ENCODE measurements at regions not wholly inside any gene's neighbourhood (a gene's known extent, or its start where the extent isn't known, plus 50 kb on each side); places are given as distances from the start of the nearest gene placed in this dataset.

DNA sequence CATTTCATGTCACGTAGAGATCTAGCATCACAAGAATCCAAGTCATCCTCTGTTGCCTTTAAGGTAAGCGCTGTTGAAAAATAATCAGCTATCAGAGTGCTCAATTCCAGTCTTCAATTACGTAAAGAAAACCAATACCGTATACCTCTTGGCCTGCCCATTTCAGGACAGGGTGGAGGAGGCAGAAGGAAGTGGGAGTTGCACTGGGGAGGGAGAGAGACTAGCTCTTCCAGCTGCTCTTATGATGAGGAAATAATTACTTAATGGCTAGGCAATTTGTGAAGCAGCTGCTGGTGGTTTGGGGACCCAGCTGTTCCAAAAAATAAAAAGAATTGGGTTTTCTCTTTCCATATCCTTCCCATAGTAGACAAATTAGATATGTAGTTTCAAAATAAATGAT is 365.8 kb upstream of the MCTP2 start:
- FAIRE-seq = peak; percentile 33

DNA sequence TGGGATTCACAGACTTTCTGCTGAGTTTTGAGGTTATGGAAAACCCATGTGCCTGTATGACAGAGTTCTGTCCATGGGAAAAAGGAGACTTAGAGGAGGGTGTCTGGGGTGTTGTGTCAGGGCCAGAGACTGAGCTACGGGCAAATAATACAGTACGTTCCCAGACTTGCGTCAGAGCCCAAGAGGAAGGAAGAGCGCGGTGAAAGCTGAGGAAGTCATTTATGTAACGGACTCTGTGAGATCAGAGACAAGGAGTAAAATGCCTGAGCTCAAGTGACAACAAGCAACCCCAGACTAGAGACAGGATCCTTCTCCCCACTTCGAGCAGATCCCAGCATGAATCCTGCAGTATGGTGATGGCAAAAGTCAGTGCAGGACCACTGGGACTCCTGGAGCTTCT is 368.6 kb upstream of the MCTP2 start:
- FAIRE-seq = no peak

GRCh38 chr15:93861956-93862741 is 369.2 kb upstream of the MCTP2 start:
- FAIRE-seq = no peak

DNA sequence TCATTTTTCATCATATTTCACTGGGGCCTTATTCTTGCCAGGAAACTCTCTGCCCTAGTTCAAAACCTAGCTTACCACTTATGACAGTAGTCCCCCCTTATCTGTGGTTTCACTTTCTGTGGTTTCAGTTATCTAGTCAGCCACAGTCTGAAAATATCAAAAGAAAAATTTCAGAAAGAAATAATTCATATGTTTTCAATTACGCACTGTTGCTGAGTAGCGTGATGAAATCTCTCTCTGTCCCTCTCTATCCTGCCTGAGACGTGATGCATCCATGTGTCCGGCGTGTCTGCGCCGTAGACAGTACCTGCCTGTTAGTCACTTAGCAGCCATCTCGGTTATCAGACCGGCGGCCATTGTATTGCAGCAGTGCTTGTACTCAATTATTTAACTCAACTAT is 369.9 kb upstream of the MCTP2 start:
- no peak for FAIRE-seq

GRCh38 chr15:93860701-93861100 is 370.7 kb upstream of the MCTP2 start:
- no peak for FAIRE-seq

- no peak for FAIRE-seq
Measured at GRCh38 chr15:93859176-93859575, 372.2 kb upstream of the MCTP2 start.

DNA sequence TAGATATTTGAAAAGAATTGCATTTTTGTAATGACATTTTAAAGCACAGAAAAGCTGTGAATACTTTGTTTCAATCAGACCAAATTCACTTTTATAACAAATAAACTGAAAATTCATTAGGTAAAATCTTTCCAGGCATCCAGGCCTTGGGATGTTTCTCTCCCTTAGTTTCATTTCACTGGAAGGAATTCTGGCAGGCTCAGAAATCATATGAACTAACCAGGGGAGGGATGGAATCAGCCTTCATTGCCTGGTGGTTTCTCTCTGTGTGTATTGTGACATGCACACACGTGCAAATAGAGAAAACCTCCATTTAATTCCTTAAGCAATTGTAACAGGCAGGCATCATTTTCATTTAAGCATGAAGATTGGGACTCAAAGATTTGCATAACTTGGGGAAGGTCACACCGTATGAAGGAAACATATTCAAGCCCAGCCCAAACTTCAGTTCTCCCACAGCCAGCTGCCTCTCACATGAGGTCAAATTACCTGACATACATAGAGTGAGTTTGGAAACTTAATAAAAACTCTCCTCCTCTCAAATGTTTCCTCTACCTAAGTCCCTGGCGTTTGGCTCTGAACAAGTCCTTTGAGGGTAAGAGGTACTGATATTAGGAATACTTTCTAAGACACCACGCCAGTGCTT is 376.1 kb upstream of the MCTP2 start:
- FAIRE-seq = no peak

DNA sequence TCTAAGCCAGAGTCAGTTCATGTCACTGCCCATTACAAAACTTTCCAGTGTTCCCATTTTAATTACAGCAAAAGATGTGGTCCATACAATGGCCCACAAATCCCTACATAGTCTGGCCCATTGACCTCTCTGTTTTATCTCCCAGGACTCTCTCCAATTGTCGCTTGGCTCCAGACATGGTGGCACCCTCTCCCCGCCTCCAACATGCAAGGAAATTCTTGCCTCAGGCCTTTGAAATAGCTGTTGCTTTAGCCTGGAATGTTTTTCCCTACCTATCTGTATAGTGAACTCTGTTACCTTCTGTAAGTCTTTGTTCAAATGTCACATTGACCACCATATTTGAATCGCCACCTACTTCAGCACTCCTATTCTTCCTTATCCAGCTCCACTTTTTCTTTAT is 377.3 kb upstream of the MCTP2 start:
- FAIRE-seq = no peak

- FAIRE-seq = no peak
Measured at GRCh38 chr15:93852761-93853160, 378.6 kb upstream of the MCTP2 start.

- peak; percentile 53 for FAIRE-seq
Measured at GRCh38 chr15:93848490-93848889, 382.9 kb upstream of the MCTP2 start.

GRCh38 chr15:93848076-93848475 is 383.3 kb upstream of the MCTP2 start:
- FAIRE-seq = no peak

DNA sequence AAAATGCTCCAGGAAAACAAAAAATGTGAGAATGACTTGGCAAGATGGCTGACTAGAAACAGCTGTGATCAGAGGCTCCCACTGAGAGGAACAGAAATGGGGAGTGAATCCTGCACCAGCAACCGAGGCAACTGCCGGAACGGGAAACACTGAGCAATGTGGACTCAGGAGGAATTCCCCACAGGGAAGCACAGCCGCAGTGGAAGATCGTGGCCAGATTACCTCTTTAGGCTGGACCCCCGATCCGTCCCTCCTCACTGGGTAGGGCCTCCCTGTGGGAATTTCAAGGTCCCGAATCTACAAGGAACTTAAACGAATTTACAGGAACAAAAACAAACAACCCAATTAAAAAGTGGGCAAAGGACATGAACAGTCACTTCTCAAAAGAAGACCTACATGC is 385.2 kb upstream of the MCTP2 start:
- no peak for FAIRE-seq

DNA sequence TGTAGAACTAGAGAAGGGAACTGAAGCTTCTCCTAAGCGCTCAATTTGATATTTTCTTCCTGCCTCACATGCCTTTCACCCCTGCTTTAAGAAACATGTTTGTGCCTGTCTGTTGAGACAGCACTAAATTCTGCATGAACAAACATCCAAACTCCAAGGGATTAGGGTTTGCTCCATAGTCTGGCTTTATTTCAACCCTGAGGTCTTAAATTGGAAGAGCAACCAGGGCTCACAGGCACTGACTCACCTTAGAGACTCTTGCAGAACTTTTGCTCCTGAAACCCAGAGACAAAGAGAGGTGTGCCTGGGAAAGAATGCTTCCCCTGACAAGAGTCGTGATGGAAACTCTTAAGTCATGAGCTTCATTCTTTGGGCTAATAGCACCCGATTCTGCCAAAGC is 393.9 kb upstream of the MCTP2 start:
- no peak for FAIRE-seq

DNA sequence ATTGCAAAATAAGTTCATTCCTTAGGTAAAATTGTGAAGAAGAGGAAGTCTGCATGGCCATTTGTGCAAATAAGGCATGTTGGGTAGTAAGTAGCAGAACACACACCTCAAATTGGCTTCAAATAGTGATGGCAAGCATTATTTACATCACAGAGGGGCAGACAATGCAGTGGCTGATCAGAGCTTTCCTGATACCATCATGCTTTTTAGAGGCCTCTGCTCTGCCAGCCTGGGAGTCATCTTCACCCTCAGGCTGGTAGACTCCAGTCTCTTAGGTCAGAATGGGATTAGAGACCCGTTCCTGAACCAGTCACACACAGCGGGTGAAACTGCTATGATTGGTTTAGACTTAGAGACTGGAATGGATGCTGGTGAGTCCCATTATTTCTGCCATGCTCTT is 396.0 kb upstream of the MCTP2 start:
- no peak for FAIRE-seq

DNA sequence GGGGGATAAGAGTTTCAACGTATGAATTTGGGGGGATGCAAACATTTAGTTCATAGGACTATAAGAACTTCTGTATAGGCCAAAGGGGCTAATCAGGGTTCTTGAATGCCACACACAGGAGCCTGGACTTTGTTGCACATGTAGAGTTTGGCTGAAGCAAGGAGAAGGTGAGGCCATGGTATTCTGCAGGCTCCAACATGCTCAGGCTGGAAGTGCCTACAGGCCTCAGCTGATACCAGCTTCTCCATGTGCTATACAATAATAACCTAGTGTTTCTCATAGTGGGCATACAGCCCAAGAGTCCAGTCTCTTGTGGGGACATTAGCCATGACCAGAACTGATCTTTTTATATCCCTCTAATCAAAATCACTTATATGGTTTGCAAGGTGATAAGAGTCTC is 399.7 kb upstream of the MCTP2 start:
- FAIRE-seq = no peak

DNA sequence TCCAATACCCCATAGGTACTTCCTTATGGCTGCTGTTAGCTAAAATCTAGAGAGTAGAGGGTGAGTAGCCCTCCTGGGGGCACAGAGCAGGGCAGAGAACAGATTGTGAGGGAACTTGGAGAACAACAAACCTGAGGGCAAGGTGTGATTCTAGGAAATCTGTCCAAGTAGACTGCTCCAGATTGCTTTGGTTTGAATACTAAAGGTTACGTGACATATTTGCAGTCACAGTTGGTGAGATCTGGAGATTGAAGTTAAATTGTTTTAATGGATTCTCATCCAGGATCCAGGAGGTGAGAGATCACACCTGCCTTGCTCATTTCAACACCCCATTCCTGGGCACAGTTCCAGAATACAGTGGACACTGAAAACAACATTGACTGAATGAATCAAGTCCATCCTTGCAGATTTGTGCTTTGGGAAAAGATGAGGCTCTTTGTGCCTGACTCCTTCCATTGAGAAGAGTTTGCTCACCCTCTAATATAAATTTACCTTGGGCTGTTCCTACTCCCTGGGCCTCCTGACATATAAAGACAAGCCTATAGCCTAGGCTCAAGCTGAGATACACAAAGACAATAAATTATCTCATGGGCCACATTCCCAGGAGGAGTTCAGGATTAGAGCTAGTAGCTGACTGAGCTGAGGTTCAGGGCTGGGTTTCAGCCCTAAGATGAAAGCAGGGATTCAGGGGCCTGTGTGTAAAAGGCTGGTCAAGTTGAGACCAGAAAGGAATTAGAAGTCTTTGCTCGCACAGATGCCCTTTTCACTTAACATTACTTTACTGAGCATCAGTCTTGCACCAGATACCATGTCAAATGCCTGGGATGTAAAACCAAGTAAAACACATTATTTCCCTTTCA is 400.9 kb upstream of the MCTP2 start:
- FAIRE-seq = no peak

- no peak for FAIRE-seq
Measured at GRCh38 chr15:93829115-93829870, 402.1 kb upstream of the MCTP2 start.

GRCh38 chr15:93826790-93827189 is 404.6 kb upstream of the MCTP2 start:
- FAIRE-seq = no peak

DNA sequence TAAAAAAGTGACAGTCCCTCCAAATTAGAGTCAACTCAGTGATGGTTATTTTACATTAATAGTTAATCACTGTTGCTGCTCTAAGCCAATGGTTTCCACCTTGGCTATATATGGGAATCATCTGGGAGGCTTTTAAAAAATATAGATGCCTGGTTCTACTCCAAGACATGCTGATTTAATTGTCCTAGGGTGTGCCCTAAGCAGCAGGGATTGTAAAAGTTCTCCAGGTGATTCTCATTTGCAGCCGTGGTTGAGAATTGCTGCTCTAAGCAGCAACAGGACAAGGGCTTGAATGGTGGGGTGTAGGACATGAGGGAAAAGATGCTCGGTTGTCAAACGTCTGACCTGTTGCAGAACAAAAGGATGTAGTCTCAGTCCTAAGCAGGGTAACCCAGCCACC is 405.1 kb upstream of the MCTP2 start:
- no peak for FAIRE-seq

DNA sequence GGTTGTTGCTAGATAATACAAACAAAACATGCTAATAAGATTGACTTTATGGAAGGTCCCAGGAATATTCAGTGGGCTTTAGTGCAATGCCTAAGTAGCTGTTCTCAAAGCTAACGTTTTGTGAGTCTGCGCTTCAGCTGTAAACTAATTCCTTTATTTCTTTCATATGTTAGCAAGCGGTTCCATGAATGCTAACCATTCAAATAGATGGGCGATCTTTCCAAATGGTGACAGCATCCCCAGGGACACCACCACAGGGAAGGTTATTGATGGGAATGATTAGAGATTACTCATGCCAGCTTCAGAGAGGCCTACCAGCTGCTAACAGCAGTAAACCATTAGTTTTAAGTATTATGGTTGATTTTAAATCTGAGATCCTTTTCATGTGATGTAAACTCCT is 405.7 kb upstream of the MCTP2 start:
- FAIRE-seq = no peak

- FAIRE-seq = no peak
Measured at GRCh38 chr15:93823971-93824913, 407.1 kb upstream of the MCTP2 start.

GRCh38 chr15:93820566-93820965 is 410.8 kb upstream of the MCTP2 start:
- FAIRE-seq = no peak

All from endometrium (tissue), 2 donors.